GM20000 (cell line): ENCODE measurements at regions not wholly inside any gene's neighbourhood (a gene's known extent, or its start where the extent isn't known, plus 50 kb on each side); places are given as distances from the start of the nearest gene placed in this dataset.

Source experiments
- DNase-seq: peaks from one replicate; pipeline ENCODE4 v3.0.0; 2012; ENCODE audit warnings: low spot score
- CTCF ChIP-seq: IDR thresholded peaks from 2 replicates; pipeline ENCODE4 v1.5.1; 2012; ENCODE audit warnings: mild to moderate bottlenecking, control low read depth; ENCODE audit errors: extremely low read depth, missing control alignments

- no peak for DNase-seq
- no peak for TF ChIP-seq CTCF
These were observed 407.2 kb downstream of the NOVA1 start for GRCh38 chr14:26190646-26191045.

- no peak for TF ChIP-seq CTCF
- DNase-seq, result no peak
These were observed 409.7 kb downstream of the NOVA1 start for GRCh38 chr14:26187996-26188620.

GRCh38 chr14:26180221-26180620 is 417.6 kb downstream of the NOVA1 start:
- no peak for TF ChIP-seq CTCF
- DNase-seq, result no peak

- TF ChIP-seq CTCF, result no peak
- no peak for DNase-seq
These were observed 422.2 kb downstream of the NOVA1 start for GRCh38 chr14:26175658-26176057.

- no peak for TF ChIP-seq CTCF
- no peak for DNase-seq
These were observed 423.4 kb downstream of the NOVA1 start for GRCh38 chr14:26174395-26174794.

- no peak for TF ChIP-seq CTCF
- DNase-seq, result no peak
These were observed 424.2 kb downstream of the NOVA1 start for GRCh38 chr14:26173581-26174110.

- no peak for DNase-seq
- TF ChIP-seq CTCF, result no peak
These were observed 425.4 kb downstream of the NOVA1 start for GRCh38 chr14:26172396-26172795.
